ENCODE measurements at regions not wholly inside any gene's neighbourhood (a gene's known extent, or its start where the extent isn't known, plus 50 kb on each side); places are given as distances from the start of the nearest gene placed in this dataset.

- CTCF ChIA-PET = no interaction called here
- H3K4me3 Mint-ChIP-seq = no peak overlapping the region
Observed at GRCh38 chr17:22569459-22570143, 877.3 kb downstream of the KCNJ18 start.

DNA sequence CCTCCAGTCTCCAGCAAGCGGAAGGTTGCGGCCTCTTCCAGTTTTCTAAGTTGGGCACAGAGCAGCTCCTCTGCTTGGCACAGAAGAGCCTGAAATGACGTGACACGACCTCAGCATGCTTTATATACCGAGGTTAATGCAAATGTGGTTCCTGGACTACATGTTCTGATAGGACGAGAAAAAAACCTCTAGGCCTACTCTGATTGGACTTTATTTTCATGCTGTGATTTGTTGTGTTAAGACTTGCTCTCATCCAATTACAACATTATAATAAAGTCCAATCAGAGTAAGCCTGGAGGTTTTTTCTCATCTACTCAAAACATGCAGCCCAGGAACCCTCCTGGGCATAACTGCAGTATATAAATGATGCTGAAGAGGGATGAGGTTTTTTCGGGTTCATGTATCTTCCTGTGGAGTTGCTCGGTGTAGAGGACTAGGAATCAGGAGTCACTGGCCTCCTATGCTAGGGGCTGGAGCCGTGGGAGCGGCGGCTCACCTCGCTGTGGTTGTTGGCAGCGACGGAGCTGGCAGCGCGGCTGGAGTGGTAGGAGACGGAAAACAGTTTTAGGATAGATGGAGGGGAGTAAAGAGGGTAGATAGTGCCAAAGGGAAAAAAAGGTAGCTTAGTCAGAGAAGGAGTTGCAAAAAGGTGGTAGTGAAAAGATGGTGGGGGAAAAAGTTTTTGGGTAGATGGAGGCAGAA, 878.0 kb downstream of the KCNJ18 start:
- ChIA-PET POLR2A (no interaction called here), CTCF (no interaction called here)
- no peak overlapping the region for H3K27ac Mint-ChIP-seq
- no peak for ATAC-seq (ENCODE audit: low read depth)
- intact Hi-C loops (cut with micrococcal nuclease) = no loop called here
- no peaks in the 10 kb centered on the region for H3K4me1 Mint-ChIP-seq
- no peak overlapping the region for H3K4me3 Mint-ChIP-seq
- TF ChIP-seq, protein P1, sequence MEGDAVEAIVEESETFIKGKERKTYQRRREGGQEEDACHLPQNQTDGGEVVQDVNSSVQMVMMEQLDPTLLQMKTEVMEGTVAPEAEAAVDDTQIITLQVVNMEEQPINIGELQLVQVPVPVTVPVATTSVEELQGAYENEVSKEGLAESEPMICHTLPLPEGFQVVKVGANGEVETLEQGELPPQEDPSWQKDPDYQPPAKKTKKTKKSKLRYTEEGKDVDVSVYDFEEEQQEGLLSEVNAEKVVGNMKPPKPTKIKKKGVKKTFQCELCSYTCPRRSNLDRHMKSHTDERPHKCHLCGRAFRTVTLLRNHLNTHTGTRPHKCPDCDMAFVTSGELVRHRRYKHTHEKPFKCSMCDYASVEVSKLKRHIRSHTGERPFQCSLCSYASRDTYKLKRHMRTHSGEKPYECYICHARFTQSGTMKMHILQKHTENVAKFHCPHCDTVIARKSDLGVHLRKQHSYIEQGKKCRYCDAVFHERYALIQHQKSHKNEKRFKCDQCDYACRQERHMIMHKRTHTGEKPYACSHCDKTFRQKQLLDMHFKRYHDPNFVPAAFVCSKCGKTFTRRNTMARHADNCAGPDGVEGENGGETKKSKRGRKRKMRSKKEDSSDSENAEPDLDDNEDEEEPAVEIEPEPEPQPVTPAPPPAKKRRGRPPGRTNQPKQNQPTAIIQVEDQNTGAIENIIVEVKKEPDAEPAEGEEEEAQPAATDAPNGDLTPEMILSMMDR (IDR thresholded peaks at IDR 0.05) = no peak
- no peaks in the 10 kb centered on the region for H3K36me3 Mint-ChIP-seq (ENCODE audit: low read depth)
- peaks cover 4% of the 10 kb centered on the region for H3K9me3 Mint-ChIP-seq
- H3K27me3 Mint-ChIP-seq = no peaks in the 10 kb centered on the region
- no peak for DNase-seq

More at GRCh38 chr17:22569459-22570143, 877.3 kb downstream of the KCNJ18 start:
- no peak overlapping the region for H3K27ac Mint-ChIP-seq
- no peaks in the 10 kb centered on the region for H3K36me3 Mint-ChIP-seq (ENCODE audit: low read depth)
- POLR2A ChIA-PET = no interaction called here
- H3K9me3 Mint-ChIP-seq = peaks cover 4% of the 10 kb centered on the region
- intact Hi-C loops (cut with micrococcal nuclease) = no loop called here
- TF ChIP-seq, protein P1 (IDR thresholded peaks at IDR 0.05) = no peak
- ATAC-seq (ENCODE audit: low read depth) (no peak), DNase-seq (no peak)
- H3K27me3 Mint-ChIP-seq = no peaks in the 10 kb centered on the region
- no peaks in the 10 kb centered on the region for H3K4me1 Mint-ChIP-seq

GRCh38 chr17:22599322-22599721, 907.0 kb downstream of the KCNJ18 start:
- TF ChIP-seq, protein P1 (IDR thresholded peaks at IDR 0.05) = no peak
- ATAC-seq (ENCODE audit: low read depth) (no peak), DNase-seq (no peak)
- H3K27ac Mint-ChIP-seq = no peak overlapping the region
- no peak overlapping the region for H3K4me3 Mint-ChIP-seq
- ChIA-PET POLR2A (no interaction called here), CTCF (no interaction called here)
- no peaks in the 10 kb centered on the region for H3K4me1 Mint-ChIP-seq
- no peaks in the 10 kb centered on the region for H3K27me3 Mint-ChIP-seq
- no peaks in the 10 kb centered on the region for H3K36me3 Mint-ChIP-seq (ENCODE audit: low read depth)
- H3K9me3 Mint-ChIP-seq = peaks cover 2% of the 10 kb centered on the region
- intact Hi-C loops (cut with micrococcal nuclease) = loop anchor here (10.0 kb wide), 1 partner anchor 55 kb away; no protein-coding TSS in a partner anchor

DNA sequence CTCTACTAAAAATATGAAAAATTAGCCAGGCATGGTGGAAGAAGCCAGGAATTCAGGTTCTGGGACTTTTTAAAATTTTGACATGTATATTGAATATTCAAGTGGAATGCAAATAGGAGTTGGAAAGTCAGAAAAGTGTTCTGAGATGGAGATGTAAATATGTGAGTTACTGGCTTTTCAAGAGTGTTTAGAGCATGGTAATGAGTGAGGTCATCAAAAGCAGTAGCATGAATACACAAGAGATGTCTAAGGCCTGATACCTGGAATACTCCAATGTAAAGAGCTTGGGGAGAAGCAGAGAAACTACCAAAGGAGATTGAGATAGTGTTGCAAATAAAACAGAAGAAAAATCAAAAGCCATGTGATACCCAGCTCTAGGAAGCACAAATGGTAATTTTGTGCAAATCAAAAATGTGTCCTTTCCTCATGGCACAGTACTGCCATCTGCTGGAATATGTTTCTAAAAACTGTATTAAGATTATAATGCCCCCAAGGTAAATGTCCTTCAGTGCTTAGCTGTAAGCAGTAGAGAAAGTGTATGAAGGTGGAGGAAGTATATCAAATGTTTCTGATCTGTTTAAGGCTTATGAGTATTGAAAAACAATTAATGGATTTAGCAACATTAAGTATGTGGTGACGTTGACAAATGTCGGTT, 908.4 kb downstream of the KCNJ18 start:
- Mint-ChIP-seq H3K36me3 (ENCODE audit: low read depth) (no peaks in the 10 kb centered on the region), H3K9me3 (peaks cover 2% of the 10 kb centered on the region), H3K4me1 (no peaks in the 10 kb centered on the region), H3K27me3 (no peaks in the 10 kb centered on the region), H3K4me3 (no peak overlapping the region), H3K27ac (no peak overlapping the region)
- ChIA-PET POLR2A (no interaction called here), CTCF (no interaction called here)
- DNase-seq (no peak), ATAC-seq (ENCODE audit: low read depth) (no peak)
- TF ChIP-seq, protein P1 (IDR thresholded peaks at IDR 0.05) = no peak
- intact Hi-C loops (cut with micrococcal nuclease) = no loop called here
